Motor neuron (in vitro differentiated cells): ENCODE measurements at regions not wholly inside any gene's neighbourhood (a gene's known extent, or its start where the extent isn't known, plus 50 kb on each side); places are given as distances from the start of the nearest gene placed in this dataset.
A peak's percentile ranks its signal among the peaks of the same experiment; 100 is the strongest.
"Not testable (repeated sequence)": the region's sequence is repeated elsewhere in the genome, so short reads cannot be mapped to it uniquely, and the experiment has no call there.

Experiments
- ATAC-seq, 8 experiments: fragments of 200-7000 bp; cut with Tn5 transposase; replicated peaks in 6 of 8; 2 replicates each; pipeline ENCODE4 v1.8.0; 2021; ENCODE audit warnings: mild to moderate bottlenecking in 8 of 8, moderate library complexity in 8 of 8
- H3K27ac ChIP-seq, 2 donors: fragments of 250-450 bp; sonication (Bioruptor Pico); 2 replicates each; pipeline ENCODE4 v1.9.0; 2021; ENCODE audit warnings: antibody characterized with exemption in 2 of 2, mild to moderate bottlenecking in 2 of 2, moderate library complexity in 1 of 2
- H3K4me1 ChIP-seq, 2 donors: fragments of 250-450 bp; sonication (Bioruptor Pico); replicated peaks in 1 of 2; 2 replicates each; pipeline ENCODE4 v1.6.1; 2021; ENCODE audit warnings: antibody characterized with exemption in 2 of 2, mild to moderate bottlenecking in 2 of 2, moderate library complexity in 1 of 2
- H3K4me3 ChIP-seq, 5 donors: fragments of 250-450 bp; sonication (Bioruptor Pico); 2 replicates each; pipeline ENCODE4 v1.9.0; 2021; ENCODE audit warnings: antibody characterized with exemption in 5 of 5, mild to moderate bottlenecking in 5 of 5, moderate library complexity in 4 of 5
- WGBS, 10 experiments: fragments of 450-650 bp; shearing (Covaris generic); methylation state at CpG; one replicate each; pipeline ENCODE4 v1.0.0; 2022; 5-methylcytosine and 5-hydroxymethylcytosine counted together
- in situ Hi-C, 9 experiments: fragments of 400-800 bp; cut with MboI; loops; one replicate each; pipeline ENCODE4 v1.15.0; 2021; ENCODE audit warnings: low sequenced_read_pairs in 9 of 9, low pct_unique_long_range_greater_than_20kb in 2 of 9; ENCODE audit not compliant: unreplicated experiment in 9 of 9

- in situ Hi-C loops = loop anchor here in 1 of 9 experiments (25.0 kb wide), 1 partner anchor 864 kb away; no protein-coding TSS in a partner anchor
- no peak overlapping the region for H3K27ac ChIP-seq
- ATAC-seq = no peak
- H3K4me1 ChIP-seq = no peaks in the 10 kb centered on the region
- 80 to 100% (median 95%) methylated on average over 1 to 2 of the region's 2 CpGs; no CpG with 5 or more reads in 1 of the 10 experiments for WGBS, 10 experiments
- no peak overlapping the region for H3K4me3 ChIP-seq
Observed at GRCh38 chr3:153901152-153901551, 220.0 kb upstream of the ARHGEF26 start.

- in situ Hi-C loops = loop anchor here in 1 of 9 experiments (25.0 kb wide), 1 partner anchor 865 kb away; no protein-coding TSS in a partner anchor
- WGBS, 10 experiments = 25 to 100% (median 82%) methylated on average over 1 to 3 of the region's 3 CpGs
- ATAC-seq = no peak
- Histone ChIP-seq H3K4me1 (no peaks in the 10 kb centered on the region), H3K4me3 (no peak overlapping the region), H3K27ac (no peak overlapping the region)
Observed at GRCh38 chr3:153901991-153902390, 219.2 kb upstream of the ARHGEF26 start.

- ATAC-seq = no peak
- in situ Hi-C loops = loop anchor here in 1 of 9 experiments (25.0 kb wide), 1 partner anchor 866 kb away; no protein-coding TSS in a partner anchor
- Histone ChIP-seq H3K4me3 (no peak overlapping the region), H3K4me1 (no peaks in the 10 kb centered on the region), H3K27ac (no peak overlapping the region)
Observed at GRCh38 chr3:153903430-153903829, 217.8 kb upstream of the ARHGEF26 start.

GRCh38 chr3:153906366-153906765, 214.8 kb upstream of the ARHGEF26 start:
- no peak for ATAC-seq
- WGBS, 10 experiments = 17 to 100% (median 45%) methylated on average over 1 to 2 of the region's 2 CpGs
- no peaks in the 10 kb centered on the region for H3K4me1 ChIP-seq
- in situ Hi-C loops = loop anchor here in 1 of 9 experiments (25.0 kb wide), 1 partner anchor 869 kb away; no protein-coding TSS in a partner anchor
- no peak overlapping the region for H3K27ac ChIP-seq
- no peak overlapping the region for H3K4me3 ChIP-seq

- no peaks in the 10 kb centered on the region for H3K4me1 ChIP-seq
- in situ Hi-C loops = loop anchor here in 1 of 9 experiments (25.0 kb wide), 1 partner anchor 873 kb away; no protein-coding TSS in a partner anchor
- 60 to 100% (median 90%) methylated on average over 1 of the region's 1 CpG; no CpG with 5 or more reads in 2 of the 10 experiments for WGBS, 10 experiments
- no peak overlapping the region for H3K4me3 ChIP-seq
- H3K27ac ChIP-seq = no peak overlapping the region
- no peak for ATAC-seq
Observed at GRCh38 chr3:153910387-153910786, 210.8 kb upstream of the ARHGEF26 start.

GRCh38 chr3:153911116-153911515, 210.1 kb upstream of the ARHGEF26 start:
- no peak overlapping the region for H3K4me3 ChIP-seq

GRCh38 chr3:153919773-153920172, 201.4 kb upstream of the ARHGEF26 start:
- WGBS, 10 experiments = 20 to 90% (median 82%) methylated on average over 1 of the region's 1 CpG; no CpG with 5 or more reads in 6 of the 10 experiments
- in situ Hi-C loops = loop anchor here in 1 of 9 experiments (25.0 kb wide), 1 partner anchor 882 kb away; no protein-coding TSS in a partner anchor
- Histone ChIP-seq H3K4me3 (no peak overlapping the region), H3K4me1 (no peaks in the 10 kb centered on the region), H3K27ac (no peak overlapping the region)
- no peak for ATAC-seq

More at GRCh38 chr3:153911116-153911515, 210.1 kb upstream of the ARHGEF26 start:
- ATAC-seq = no peak
- Histone ChIP-seq H3K27ac (no peak overlapping the region), H3K4me1 (no peaks in the 10 kb centered on the region)
- 49 to 100% (median 95%) methylated on average over 1 to 2 of the region's 2 CpGs; no CpG with 5 or more reads in 2 of the 10 experiments for WGBS, 10 experiments
- in situ Hi-C loops = loop anchor here in 1 of 9 experiments (25.0 kb wide), 1 partner anchor 874 kb away; no protein-coding TSS in a partner anchor

- no peak for ATAC-seq
- in situ Hi-C loops = loop anchor here in 1 of 9 experiments (25.0 kb wide), 1 partner anchor 885 kb away; no protein-coding TSS in a partner anchor
- Histone ChIP-seq H3K27ac (no peak overlapping the region), H3K4me3 (no peak overlapping the region), H3K4me1 (no peaks in the 10 kb centered on the region)
Observed at GRCh38 chr3:153921826-153922225, 199.4 kb upstream of the ARHGEF26 start.

GRCh38 chr3:153925841-153926514, 195.2 kb upstream of the ARHGEF26 start:
- ATAC-seq = peak in 1 of 8 experiments; percentile 29
- H3K4me3 ChIP-seq = no peak overlapping the region
- H3K4me1 ChIP-seq = no peaks in the 10 kb centered on the region
- H3K27ac ChIP-seq = no peak overlapping the region
- 0 to 100% (median 93%) methylated on average over 1 to 2 of the region's 2 CpGs for WGBS, 10 experiments
- in situ Hi-C loops = no loop called here

GRCh38 chr3:153927107-153927506, 194.1 kb upstream of the ARHGEF26 start:
- Histone ChIP-seq H3K4me1 (no peaks in the 10 kb centered on the region), H3K27ac (no peak overlapping the region), H3K4me3 (no peak overlapping the region)
- in situ Hi-C loops = no loop called here
- WGBS, 10 experiments = 5 to 97% (median 93%) methylated on average over 1 to 5 of the region's 5 CpGs
- peak in 4 of 8 experiments; percentile 26 to 97 (median 74) for ATAC-seq

GRCh38 chr3:153928851-153929250, 192.3 kb upstream of the ARHGEF26 start:
- ATAC-seq = no peak
- no peaks in the 10 kb centered on the region for H3K4me1 ChIP-seq
- in situ Hi-C loops = no loop called here
- H3K4me3 ChIP-seq = no peak overlapping the region
- no peak overlapping the region for H3K27ac ChIP-seq

GRCh38 chr3:153933481-153933880, 187.7 kb upstream of the ARHGEF26 start:
- H3K27ac ChIP-seq, H3K4me1 ChIP-seq, in situ Hi-C loops, H3K4me3 ChIP-seq, ATAC-seq: not testable (repeated sequence)
- WGBS, 10 experiments = 0 to 100% (median 64%) methylated on average over 1 to 2 of the region's 2 CpGs; no CpG with 5 or more reads in 5 of the 10 experiments

- WGBS, 10 experiments = 71% methylated on average over 2 of the region's 2 CpGs; no CpG with 5 or more reads in 9 of the 10 experiments
- Histone ChIP-seq H3K27ac (no peak overlapping the region), H3K4me1 (no peaks in the 10 kb centered on the region), H3K4me3 (no peak overlapping the region)
- ATAC-seq = peak in 3 of 8 experiments; percentile 14 to 81 (median 76)
- in situ Hi-C loops = no loop called here
Observed at GRCh38 chr3:153944084-153944483, 177.1 kb upstream of the ARHGEF26 start.
